Liver (tissue), 8 donors: ENCODE measurements at regions not wholly inside any gene's neighbourhood (a gene's known extent, or its start where the extent isn't known, plus 50 kb on each side); places are given as distances from the start of the nearest gene placed in this dataset.

Experiments
- DNase-seq: peaks from one replicate; pipeline ENCODE4 v3.0.0-alpha.2; 2017; ENCODE audit warnings: low spot score
- H3K27ac ChIP-seq, 2 donors: one replicate each; pipeline ENCODE4 v1.7.0; 2013; ENCODE audit warnings: inconsistent platforms in 2 of 2, low read length in 2 of 2, control low read depth in 1 of 2, low read depth in 1 of 2, mild to moderate bottlenecking in 1 of 2
- H3K27me3 ChIP-seq, 4 donors: one replicate each; pipeline versions ENCODE4 v1.6.1 to v1.7.0; 2013; ENCODE audit warnings: low read length in 3 of 4, inconsistent platforms in 1 of 4, mild to moderate bottlenecking in 1 of 4, moderate library complexity in 1 of 4; ENCODE audit not compliant: control insufficient read depth in 4 of 4, insufficient read depth in 4 of 4
- H3K36me3 ChIP-seq, 4 donors: one replicate each; pipeline versions ENCODE4 v1.6.1 to v1.7.0; 2013; ENCODE audit warnings: low read length in 3 of 4, mild to moderate bottlenecking in 3 of 4, low read depth in 1 of 4, moderate library complexity in 1 of 4; ENCODE audit not compliant: control insufficient read depth in 4 of 4, insufficient read depth in 3 of 4
- H3K4me1 ChIP-seq, 4 donors: one replicate each; pipeline versions ENCODE4 v1.6.1 to v1.7.0; 2013; ENCODE audit warnings: low read length in 3 of 4, mild to moderate bottlenecking in 3 of 4, moderate library complexity in 1 of 4; ENCODE audit not compliant: control insufficient read depth in 4 of 4, insufficient read depth in 4 of 4
- H3K4me3 ChIP-seq, 3 donors: one replicate each; pipeline versions ENCODE4 v1.6.1 to v1.7.0; 2013; ENCODE audit warnings: low read length in 3 of 3, control low read depth in 1 of 3, low read depth in 1 of 3, mild to moderate bottlenecking in 1 of 3
- H3K9ac ChIP-seq, 2 donors: one replicate each; pipeline ENCODE4 v1.7.0; 2013; ENCODE audit warnings: low read length in 2 of 2, mild to moderate bottlenecking in 2 of 2, moderate library complexity in 2 of 2, control low read depth in 1 of 2, low read depth in 1 of 2
- H3K9me3 ChIP-seq, 4 donors: one replicate each; pipeline versions ENCODE4 v1.6.1 to v1.7.0; 2013; ENCODE audit warnings: low read length in 3 of 4; ENCODE audit not compliant: control insufficient read depth in 4 of 4
- CTCF ChIP-seq: fragments of 150-350 bp; IDR thresholded peaks from 2 replicates; pipeline ENCODE4 v1.5.1; 2017; ENCODE audit warnings: improper control_type of control experiment, low read depth, low read length; ENCODE audit not compliant: missing input control
- EGR1 ChIP-seq, 2 donors: IDR thresholded peaks; 2 replicates each; pipeline ENCODE4 v1.6.1; 2016 to 2018; ENCODE audit warnings: antibody characterized with exemption in 2 of 2, low read depth in 2 of 2
- FOXA1 ChIP-seq: IDR thresholded peaks from 2 replicates; pipeline ENCODE4 v1.6.1; 2016; ENCODE audit warnings: antibody characterized with exemption
- FOXA2 ChIP-seq: IDR thresholded peaks from 2 replicates; pipeline ENCODE4 v1.6.1; 2016; ENCODE audit warnings: antibody characterized with exemption
- GABPA ChIP-seq, 2 donors: IDR thresholded peaks in 1 of 2; conservative IDR thresholded peaks in 1 of 2; 2 replicates each; pipeline ENCODE4 v1.6.1; 2016; ENCODE audit warnings: antibody characterized with exemption in 2 of 2, mild to moderate bottlenecking in 1 of 2, moderate library complexity in 1 of 2
- HNF4A ChIP-seq, 2 donors: conservative IDR thresholded peaks; 2 replicates each; pipeline ENCODE4 v1.6.1; 2016; ENCODE audit warnings: antibody characterized with exemption in 2 of 2, mild to moderate bottlenecking in 2 of 2
- HNF4G ChIP-seq: IDR thresholded peaks from 2 replicates; pipeline ENCODE4 v1.6.1; 2016; ENCODE audit warnings: antibody characterized with exemption
- JUND ChIP-seq, 2 donors: IDR thresholded peaks; 2 replicates each; pipeline ENCODE4 v1.6.1; 2016; ENCODE audit warnings: antibody characterized with exemption in 2 of 2
- NR2F2 ChIP-seq: IDR thresholded peaks from 2 replicates; pipeline ENCODE4 v1.6.1; 2016; ENCODE audit warnings: antibody characterized with exemption
- RAD21 ChIP-seq, 2 donors: IDR thresholded peaks; 2 replicates each; pipeline ENCODE4 v1.6.1; 2016; ENCODE audit warnings: antibody characterized with exemption in 2 of 2, mild to moderate bottlenecking in 2 of 2
- SP1 ChIP-seq: IDR thresholded peaks from 2 replicates; pipeline ENCODE4 v1.6.1; 2018; ENCODE audit warnings: antibody characterized with exemption, mild to moderate bottlenecking
- TAF1 ChIP-seq: conservative IDR thresholded peaks from 2 replicates; pipeline ENCODE4 v1.6.1; 2016; ENCODE audit warnings: antibody characterized with exemption, mild to moderate bottlenecking
- YY1 ChIP-seq: IDR thresholded peaks from 2 replicates; pipeline ENCODE4 v1.6.1; 2016; ENCODE audit warnings: antibody characterized with exemption, mild to moderate bottlenecking
- WGBS: extraction: QIAGEN DNeasy Blood & Tissue Kit; methylation state at CpG from one replicate; pipeline ENCODE4 v1.1.7; 2013; 5-methylcytosine and 5-hydroxymethylcytosine counted together
- TF ChIP-seq, protein P1 (sequence below): IDR thresholded peaks from 2 replicates; pipeline ENCODE4 v1.6.1; 2016; ENCODE audit warnings: antibody characterized with exemption
- TF ChIP-seq, protein P2 (sequence below): IDR thresholded peaks from 2 replicates; pipeline ENCODE4 v1.6.1; 2016; ENCODE audit warnings: antibody characterized with exemption, mild to moderate bottlenecking
- TF ChIP-seq, protein P3 (sequence below): IDR thresholded peaks from 2 replicates; pipeline ENCODE4 v1.6.1; 2016; ENCODE audit warnings: antibody characterized with exemption
- TF ChIP-seq, protein P4 (sequence below): IDR thresholded peaks from 2 replicates; pipeline ENCODE4 v1.6.1; 2016; ENCODE audit warnings: antibody characterized with exemption
- donor health status: healthy.
- donor health status: healthy.
- donor health status: healthy.
- donor health status: healthy.
- donor health status: healthy.

DNA sequence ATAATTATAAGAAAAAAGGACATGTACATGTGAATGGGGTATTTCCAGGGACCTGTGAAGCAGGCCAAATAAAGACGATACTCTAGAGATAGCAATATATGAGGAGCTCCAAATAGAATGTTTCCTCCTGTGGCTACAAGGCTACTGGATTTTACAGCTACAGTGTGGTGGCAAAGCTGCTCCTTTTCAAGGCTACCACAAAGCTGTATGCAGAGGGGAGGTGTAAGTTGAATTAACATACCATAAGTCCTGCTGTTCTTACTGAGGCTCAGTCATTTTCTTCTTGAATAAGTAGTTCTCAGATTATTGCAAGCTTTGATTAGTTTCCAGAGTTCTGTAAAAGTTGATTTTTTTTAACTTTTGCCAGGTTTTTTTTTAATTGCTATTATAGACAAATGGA is 1184.6 kb upstream of the EPHA6 start:
- Histone ChIP-seq H3K9ac (no peak overlapping the region), H3K9me3 (no peaks in the 10 kb centered on the region), H3K4me3 (no peak overlapping the region), H3K36me3 (no peaks in the 10 kb centered on the region), H3K27me3 (no peaks in the 10 kb centered on the region), H3K4me1 (no peaks in the 10 kb centered on the region), H3K27ac (no peak overlapping the region)
- WGBS, result 64% methylated on average over 1 of the region's 1 CpG
- TF ChIP-seq TAF1 (no peak), HNF4G (no peak), GABPA (IDR thresholded peaks at IDR 0.05 in 1 of 2, conservative IDR thresholded peaks at IDR 0.05 in 1 of 2) (no peak), RAD21 (IDR thresholded peaks at IDR 0.05) (no peak), SP1 (no peak), FOXA2 (no peak)
- TF ChIP-seq, protein P1, sequence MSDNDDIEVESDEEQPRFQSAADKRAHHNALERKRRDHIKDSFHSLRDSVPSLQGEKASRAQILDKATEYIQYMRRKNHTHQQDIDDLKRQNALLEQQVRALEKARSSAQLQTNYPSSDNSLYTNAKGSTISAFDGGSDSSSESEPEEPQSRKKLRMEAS, result no peak
- DNase-seq, result no peak

DNA sequence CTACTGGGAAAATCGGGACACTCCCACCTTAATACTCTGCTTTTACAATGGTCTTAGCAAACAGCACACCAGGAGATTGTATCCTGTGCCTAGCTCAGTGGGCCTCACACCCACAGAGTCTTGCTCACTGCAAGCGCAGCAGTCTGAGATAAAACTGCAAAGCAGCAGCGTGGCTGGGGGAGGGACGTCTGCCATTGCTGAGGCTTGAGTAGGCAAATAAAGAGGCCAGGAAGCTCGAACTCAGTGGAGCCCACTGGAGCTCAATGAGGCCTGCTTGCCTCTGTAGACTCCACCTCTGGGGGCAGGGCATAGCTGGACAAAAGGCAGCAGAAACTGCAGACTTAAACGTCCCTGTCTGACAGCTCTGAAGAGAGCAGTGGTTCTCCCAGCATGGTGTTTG is 1169.1 kb upstream of the EPHA6 start:
- Histone ChIP-seq H3K27me3 (no peaks in the 10 kb centered on the region), H3K36me3 (no peaks in the 10 kb centered on the region), H3K9me3 (peaks cover 0 to 3% (median 1%) of the 10 kb centered on the region in 4 donors), H3K9ac (no peak overlapping the region), H3K27ac (no peak overlapping the region), H3K4me3 (no peak overlapping the region), H3K4me1 (no peaks in the 10 kb centered on the region)
- TF ChIP-seq JUND (IDR thresholded peaks at IDR 0.05) (no peak), FOXA2 (no peak), HNF4A (conservative IDR thresholded peaks at IDR 0.05) (no peak), FOXA1 (no peak), NR2F2 (no peak), YY1 (no peak), TAF1 (no peak), CTCF (no peak), GABPA (IDR thresholded peaks at IDR 0.05 in 1 of 2, conservative IDR thresholded peaks at IDR 0.05 in 1 of 2) (no peak), EGR1 (IDR thresholded peaks at IDR 0.05; ENCODE audit: low read depth in 2 of 2) (no peak), HNF4G (no peak)
- TF ChIP-seq, protein P2, sequence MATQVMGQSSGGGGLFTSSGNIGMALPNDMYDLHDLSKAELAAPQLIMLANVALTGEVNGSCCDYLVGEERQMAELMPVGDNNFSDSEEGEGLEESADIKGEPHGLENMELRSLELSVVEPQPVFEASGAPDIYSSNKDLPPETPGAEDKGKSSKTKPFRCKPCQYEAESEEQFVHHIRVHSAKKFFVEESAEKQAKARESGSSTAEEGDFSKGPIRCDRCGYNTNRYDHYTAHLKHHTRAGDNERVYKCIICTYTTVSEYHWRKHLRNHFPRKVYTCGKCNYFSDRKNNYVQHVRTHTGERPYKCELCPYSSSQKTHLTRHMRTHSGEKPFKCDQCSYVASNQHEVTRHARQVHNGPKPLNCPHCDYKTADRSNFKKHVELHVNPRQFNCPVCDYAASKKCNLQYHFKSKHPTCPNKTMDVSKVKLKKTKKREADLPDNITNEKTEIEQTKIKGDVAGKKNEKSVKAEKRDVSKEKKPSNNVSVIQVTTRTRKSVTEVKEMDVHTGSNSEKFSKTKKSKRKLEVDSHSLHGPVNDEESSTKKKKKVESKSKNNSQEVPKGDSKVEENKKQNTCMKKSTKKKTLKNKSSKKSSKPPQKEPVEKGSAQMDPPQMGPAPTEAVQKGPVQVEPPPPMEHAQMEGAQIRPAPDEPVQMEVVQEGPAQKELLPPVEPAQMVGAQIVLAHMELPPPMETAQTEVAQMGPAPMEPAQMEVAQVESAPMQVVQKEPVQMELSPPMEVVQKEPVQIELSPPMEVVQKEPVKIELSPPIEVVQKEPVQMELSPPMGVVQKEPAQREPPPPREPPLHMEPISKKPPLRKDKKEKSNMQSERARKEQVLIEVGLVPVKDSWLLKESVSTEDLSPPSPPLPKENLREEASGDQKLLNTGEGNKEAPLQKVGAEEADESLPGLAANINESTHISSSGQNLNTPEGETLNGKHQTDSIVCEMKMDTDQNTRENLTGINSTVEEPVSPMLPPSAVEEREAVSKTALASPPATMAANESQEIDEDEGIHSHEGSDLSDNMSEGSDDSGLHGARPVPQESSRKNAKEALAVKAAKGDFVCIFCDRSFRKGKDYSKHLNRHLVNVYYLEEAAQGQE, result no peak
- TF ChIP-seq, protein P3, sequence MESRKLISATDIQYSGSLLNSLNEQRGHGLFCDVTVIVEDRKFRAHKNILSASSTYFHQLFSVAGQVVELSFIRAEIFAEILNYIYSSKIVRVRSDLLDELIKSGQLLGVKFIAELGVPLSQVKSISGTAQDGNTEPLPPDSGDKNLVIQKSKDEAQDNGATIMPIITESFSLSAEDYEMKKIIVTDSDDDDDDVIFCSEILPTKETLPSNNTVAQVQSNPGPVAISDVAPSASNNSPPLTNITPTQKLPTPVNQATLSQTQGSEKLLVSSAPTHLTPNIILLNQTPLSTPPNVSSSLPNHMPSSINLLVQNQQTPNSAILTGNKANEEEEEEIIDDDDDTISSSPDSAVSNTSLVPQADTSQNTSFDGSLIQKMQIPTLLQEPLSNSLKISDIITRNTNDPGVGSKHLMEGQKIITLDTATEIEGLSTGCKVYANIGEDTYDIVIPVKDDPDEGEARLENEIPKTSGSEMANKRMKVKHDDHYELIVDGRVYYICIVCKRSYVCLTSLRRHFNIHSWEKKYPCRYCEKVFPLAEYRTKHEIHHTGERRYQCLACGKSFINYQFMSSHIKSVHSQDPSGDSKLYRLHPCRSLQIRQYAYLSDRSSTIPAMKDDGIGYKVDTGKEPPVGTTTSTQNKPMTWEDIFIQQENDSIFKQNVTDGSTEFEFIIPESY, result no peak
- TF ChIP-seq, protein P4, sequence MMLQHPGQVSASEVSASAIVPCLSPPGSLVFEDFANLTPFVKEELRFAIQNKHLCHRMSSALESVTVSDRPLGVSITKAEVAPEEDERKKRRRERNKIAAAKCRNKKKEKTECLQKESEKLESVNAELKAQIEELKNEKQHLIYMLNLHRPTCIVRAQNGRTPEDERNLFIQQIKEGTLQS, result no peak
- no peak for DNase-seq
- 71% methylated on average over 6 of the region's 6 CpGs for WGBS
